SK-N-SH treated with all-trans-retinoic acid at 6 μM for 48 hours (cell line): ENCODE measurements at regions not wholly inside any gene's neighbourhood (a gene's known extent, or its start where the extent isn't known, plus 50 kb on each side); places are given as distances from the start of the nearest gene placed in this dataset.
"Not testable (repeated sequence)": the region's sequence is repeated elsewhere in the genome, so short reads cannot be mapped to it uniquely, and the experiment has no call there.

Experiments used
- ATAC-seq: fragments of 200-7000 bp; cut with Tn5 transposase; 3 replicates; pipeline ENCODE4 v1.9.1; 2020; ENCODE audit warnings: mild to moderate bottlenecking, moderate library complexity
- ARNTL ChIP-seq: fragments of 450-650 bp; formaldehyde crosslinking; IDR thresholded peaks from 2 replicates; pipeline ENCODE4 v1.5.0; 2020; ENCODE audit warnings: low read depth, mild to moderate bottlenecking, moderate library complexity, borderline replicate concordance
- BACH2 ChIP-seq: fragments of 250-450 bp; sonication (Bioruptor Pico); IDR thresholded peaks from 2 replicates; pipeline ENCODE4 v1.9.0; 2021; ENCODE audit warnings: mild to moderate bottlenecking, borderline replicate concordance
- CSDC2 ChIP-seq: fragments of 250-450 bp; sonication (Bioruptor Pico); IDR thresholded peaks from 2 replicates; pipeline ENCODE4 v1.5.0; 2020; ENCODE audit warnings: mild to moderate bottlenecking, moderate library complexity
- ESRRG ChIP-seq: fragments of 250-450 bp; sonication (Bioruptor Pico); IDR thresholded peaks from 2 replicates; pipeline ENCODE4 v1.6.1; 2021; ENCODE audit warnings: mild to moderate bottlenecking
- GLIS3 ChIP-seq: fragments of 250-450 bp; sonication (Bioruptor Pico); IDR thresholded peaks from 2 replicates; pipeline ENCODE4 v1.5.0; 2020; ENCODE audit warnings: mild to moderate bottlenecking, moderate library complexity
- OSR1 ChIP-seq: fragments of 250-450 bp; sonication (Bioruptor Pico); IDR thresholded peaks from 2 replicates; pipeline ENCODE4 v1.8.0; 2022; ENCODE audit warnings: moderate library complexity, mild to moderate bottlenecking, inconsistent platforms
- PATZ1 ChIP-seq: fragments of 250-450 bp; sonication (Bioruptor Pico); IDR thresholded peaks from 2 replicates; pipeline ENCODE4 v1.8.0; 2020; ENCODE audit warnings: mild to moderate bottlenecking, moderate library complexity, borderline replicate concordance
- PPARA ChIP-seq: fragments of 250-450 bp; sonication (Bioruptor Pico); IDR thresholded peaks from 2 replicates; pipeline ENCODE4 v1.5.0; 2020; ENCODE audit warnings: mild to moderate bottlenecking, borderline replicate concordance
- SNAI2 ChIP-seq: fragments of 250-450 bp; sonication (Bioruptor Pico); IDR thresholded peaks from 2 replicates; pipeline ENCODE4 v1.5.0; 2020; ENCODE audit warnings: mild to moderate bottlenecking, moderate library complexity
- TCF4 ChIP-seq: fragments of 250-450 bp; sonication (Bioruptor Pico); IDR thresholded peaks from 2 replicates; pipeline ENCODE4 v1.8.0; 2021; ENCODE audit warnings: mild to moderate bottlenecking, moderate library complexity, borderline replicate concordance
- TOX ChIP-seq: fragments of 250-450 bp; sonication (Bioruptor Pico); IDR thresholded peaks from 2 replicates; pipeline ENCODE4 v1.8.0; 2021; ENCODE audit warnings: mild to moderate bottlenecking, moderate library complexity, borderline replicate concordance
- ZC3H10 ChIP-seq: fragments of 250-450 bp; sonication (Bioruptor Pico); IDR thresholded peaks from 2 replicates; pipeline ENCODE4 v1.5.1; 2021; ENCODE audit warnings: mild to moderate bottlenecking, moderate library complexity
- ZFP3 ChIP-seq: fragments of 250-450 bp; sonication (Bioruptor Pico); IDR thresholded peaks from 2 replicates; pipeline ENCODE4 v1.5.0; 2020; ENCODE audit warnings: mild to moderate bottlenecking, moderate library complexity
- ZFP30 ChIP-seq: fragments of 450-650 bp; formaldehyde crosslinking; IDR thresholded peaks from 2 replicates; pipeline ENCODE4 v1.5.0; 2022; ENCODE audit warnings: mild to moderate bottlenecking, moderate library complexity
- ZNF565 ChIP-seq: fragments of 450-650 bp; formaldehyde crosslinking; conservative IDR thresholded peaks from 2 replicates; pipeline ENCODE4 v1.5.0; 2020; ENCODE audit warnings: low read depth, mild to moderate bottlenecking, moderate library complexity
- ZNF70 ChIP-seq: fragments of 450-650 bp; formaldehyde crosslinking; IDR thresholded peaks from 2 replicates; pipeline ENCODE4 v1.5.0; 2020; ENCODE audit warnings: mild to moderate bottlenecking, moderate library complexity
- ZNF8 ChIP-seq: fragments of 450-650 bp; formaldehyde crosslinking; IDR thresholded peaks from 2 replicates; pipeline ENCODE4 v1.5.0; 2020; ENCODE audit warnings: mild to moderate bottlenecking, moderate library complexity
- TF ChIP-seq, protein P1 (sequence below): fragments of 250-450 bp; sonication (Bioruptor Pico); IDR thresholded peaks from 2 replicates; pipeline ENCODE4 v1.5.1; 2021; ENCODE audit warnings: mild to moderate bottlenecking, moderate library complexity
- TF ChIP-seq, protein P2 (sequence below): fragments of 250-450 bp; sonication (Bioruptor Pico); IDR thresholded peaks from 2 replicates; pipeline ENCODE4 v1.5.1; 2020; ENCODE audit warnings: low read depth, mild to moderate bottlenecking, moderate library complexity
- TF ChIP-seq, protein P3 (sequence below): fragments of 250-450 bp; sonication (Bioruptor Pico); IDR thresholded peaks from 2 replicates; pipeline ENCODE4 v1.5.0; 2020; ENCODE audit warnings: mild to moderate bottlenecking, moderate library complexity
- TF ChIP-seq, protein P4 (sequence below): fragments of 250-450 bp; sonication (Bioruptor Pico); IDR thresholded peaks from 2 replicates; pipeline ENCODE4 v1.8.0; 2021; ENCODE audit warnings: low read depth, mild to moderate bottlenecking, moderate library complexity, borderline replicate concordance

- TF ChIP-seq PATZ1: no peak
- TF ChIP-seq ZFP30: no peak
- no peak for TF ChIP-seq ARNTL (CRISPR knock-in tag)
- TF ChIP-seq TOX (CRISPR knock-in tag): no peak
- no peak for TF ChIP-seq TCF4 (CRISPR knock-in tag)
- TF ChIP-seq SNAI2 (CRISPR knock-in tag): no peak
- TF ChIP-seq, protein P1, sequence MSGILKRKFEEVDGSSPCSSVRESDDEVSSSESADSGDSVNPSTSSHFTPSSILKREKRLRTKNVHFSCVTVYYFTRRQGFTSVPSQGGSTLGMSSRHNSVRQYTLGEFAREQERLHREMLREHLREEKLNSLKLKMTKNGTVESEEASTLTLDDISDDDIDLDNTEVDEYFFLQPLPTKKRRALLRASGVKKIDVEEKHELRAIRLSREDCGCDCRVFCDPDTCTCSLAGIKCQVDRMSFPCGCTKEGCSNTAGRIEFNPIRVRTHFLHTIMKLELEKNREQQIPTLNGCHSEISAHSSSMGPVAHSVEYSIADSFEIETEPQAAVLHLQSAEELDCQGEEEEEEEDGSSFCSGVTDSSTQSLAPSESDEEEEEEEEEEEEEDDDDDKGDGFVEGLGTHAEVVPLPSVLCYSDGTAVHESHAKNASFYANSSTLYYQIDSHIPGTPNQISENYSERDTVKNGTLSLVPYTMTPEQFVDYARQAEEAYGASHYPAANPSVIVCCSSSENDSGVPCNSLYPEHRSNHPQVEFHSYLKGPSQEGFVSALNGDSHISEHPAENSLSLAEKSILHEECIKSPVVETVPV (CRISPR knock-in tag): no peak
- no peak for TF ChIP-seq ESRRG (CRISPR knock-in tag)
- TF ChIP-seq OSR1 (CRISPR knock-in tag): no peak
- ATAC-seq: no peak; the same call in 2 of the 3 replicates
Measured at GRCh38 chr4:156290811-156291210, 337.1 kb upstream of the CTSO start.

DNA sequence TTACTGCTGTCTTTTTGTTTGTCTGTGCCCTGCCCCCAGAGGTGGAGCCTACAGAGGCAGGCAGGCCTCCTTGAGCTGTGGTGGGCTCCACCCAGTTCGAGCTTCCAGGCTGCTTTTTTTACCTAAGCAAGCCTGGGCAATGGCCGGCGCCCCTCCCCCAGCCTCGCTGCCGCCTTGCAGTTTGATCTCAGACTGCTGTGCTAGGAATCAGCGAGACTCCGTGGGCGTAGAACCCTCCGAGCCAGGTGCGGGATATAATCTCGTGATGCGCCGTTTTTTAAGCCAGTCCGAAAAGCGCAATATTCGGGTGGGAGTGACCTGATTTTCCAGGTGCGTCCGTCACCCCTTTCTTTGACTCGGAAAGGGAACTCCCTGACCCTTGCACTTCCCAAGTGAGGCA, 336.4 kb upstream of the CTSO start:
- not testable (repeated sequence) for ATAC-seq

DNA sequence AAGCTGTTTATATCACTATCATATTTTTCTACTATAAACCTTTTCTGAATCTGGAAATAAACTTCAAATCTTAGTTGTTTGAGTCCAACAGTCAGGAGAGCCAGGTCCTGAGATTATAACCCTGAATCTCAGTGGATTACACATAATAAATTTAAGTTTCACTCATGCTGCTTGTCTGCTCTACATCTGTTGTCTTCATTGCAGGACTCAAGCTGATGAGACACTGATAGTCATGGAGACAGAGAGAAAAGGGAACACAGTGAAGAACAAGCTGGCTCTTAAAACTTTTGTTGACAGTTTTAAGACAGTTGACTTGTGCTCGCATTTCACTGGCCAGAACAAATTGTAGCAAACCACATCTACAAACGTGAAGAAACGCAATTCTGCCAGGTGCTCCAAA, 327.0 kb upstream of the CTSO start:
- no peak for ATAC-seq
- no peak for TF ChIP-seq PPARA (CRISPR knock-in tag)
- no peak for TF ChIP-seq ESRRG (CRISPR knock-in tag)
- no peak for TF ChIP-seq ZC3H10 (CRISPR knock-in tag)
- no peak for TF ChIP-seq CSDC2 (CRISPR knock-in tag)
- no peak for TF ChIP-seq ZNF565 (CRISPR knock-in tag)
- TF ChIP-seq, protein P1 (CRISPR knock-in tag): no peak
- no peak for TF ChIP-seq ZFP30
- no peak for TF ChIP-seq PATZ1
- TF ChIP-seq, protein P2, sequence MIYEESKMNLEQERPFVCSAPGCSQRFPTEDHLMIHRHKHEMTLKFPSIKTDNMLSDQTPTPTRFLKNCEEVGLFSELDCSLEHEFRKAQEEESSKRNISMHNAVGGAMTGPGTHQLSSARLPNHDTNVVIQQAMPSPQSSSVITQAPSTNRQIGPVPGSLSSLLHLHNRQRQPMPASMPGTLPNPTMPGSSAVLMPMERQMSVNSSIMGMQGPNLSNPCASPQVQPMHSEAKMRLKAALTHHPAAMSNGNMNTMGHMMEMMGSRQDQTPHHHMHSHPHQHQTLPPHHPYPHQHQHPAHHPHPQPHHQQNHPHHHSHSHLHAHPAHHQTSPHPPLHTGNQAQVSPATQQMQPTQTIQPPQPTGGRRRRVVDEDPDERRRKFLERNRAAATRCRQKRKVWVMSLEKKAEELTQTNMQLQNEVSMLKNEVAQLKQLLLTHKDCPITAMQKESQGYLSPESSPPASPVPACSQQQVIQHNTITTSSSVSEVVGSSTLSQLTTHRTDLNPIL: no peak
- TF ChIP-seq GLIS3 (CRISPR knock-in tag): no peak
- no peak for TF ChIP-seq TCF4 (CRISPR knock-in tag)
- TF ChIP-seq ARNTL (CRISPR knock-in tag): no peak
- TF ChIP-seq, protein P3, sequence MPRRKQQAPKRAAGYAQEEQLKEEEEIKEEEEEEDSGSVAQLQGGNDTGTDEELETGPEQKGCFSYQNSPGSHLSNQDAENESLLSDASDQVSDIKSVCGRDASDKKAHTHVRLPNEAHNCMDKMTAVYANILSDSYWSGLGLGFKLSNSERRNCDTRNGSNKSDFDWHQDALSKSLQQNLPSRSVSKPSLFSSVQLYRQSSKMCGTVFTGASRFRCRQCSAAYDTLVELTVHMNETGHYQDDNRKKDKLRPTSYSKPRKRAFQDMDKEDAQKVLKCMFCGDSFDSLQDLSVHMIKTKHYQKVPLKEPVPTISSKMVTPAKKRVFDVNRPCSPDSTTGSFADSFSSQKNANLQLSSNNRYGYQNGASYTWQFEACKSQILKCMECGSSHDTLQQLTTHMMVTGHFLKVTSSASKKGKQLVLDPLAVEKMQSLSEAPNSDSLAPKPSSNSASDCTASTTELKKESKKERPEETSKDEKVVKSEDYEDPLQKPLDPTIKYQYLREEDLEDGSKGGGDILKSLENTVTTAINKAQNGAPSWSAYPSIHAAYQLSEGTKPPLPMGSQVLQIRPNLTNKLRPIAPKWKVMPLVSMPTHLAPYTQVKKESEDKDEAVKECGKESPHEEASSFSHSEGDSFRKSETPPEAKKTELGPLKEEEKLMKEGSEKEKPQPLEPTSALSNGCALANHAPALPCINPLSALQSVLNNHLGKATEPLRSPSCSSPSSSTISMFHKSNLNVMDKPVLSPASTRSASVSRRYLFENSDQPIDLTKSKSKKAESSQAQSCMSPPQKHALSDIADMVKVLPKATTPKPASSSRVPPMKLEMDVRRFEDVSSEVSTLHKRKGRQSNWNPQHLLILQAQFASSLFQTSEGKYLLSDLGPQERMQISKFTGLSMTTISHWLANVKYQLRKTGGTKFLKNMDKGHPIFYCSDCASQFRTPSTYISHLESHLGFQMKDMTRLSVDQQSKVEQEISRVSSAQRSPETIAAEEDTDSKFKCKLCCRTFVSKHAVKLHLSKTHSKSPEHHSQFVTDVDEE (CRISPR knock-in tag): no peak
- no peak for TF ChIP-seq ZNF70 (CRISPR knock-in tag)
- TF ChIP-seq BACH2 (CRISPR knock-in tag): no peak
- no peak for TF ChIP-seq TOX (CRISPR knock-in tag)
- TF ChIP-seq ZNF8: no peak
- TF ChIP-seq ZFP3: no peak
- no peak for TF ChIP-seq OSR1 (CRISPR knock-in tag)
- TF ChIP-seq, protein P4, sequence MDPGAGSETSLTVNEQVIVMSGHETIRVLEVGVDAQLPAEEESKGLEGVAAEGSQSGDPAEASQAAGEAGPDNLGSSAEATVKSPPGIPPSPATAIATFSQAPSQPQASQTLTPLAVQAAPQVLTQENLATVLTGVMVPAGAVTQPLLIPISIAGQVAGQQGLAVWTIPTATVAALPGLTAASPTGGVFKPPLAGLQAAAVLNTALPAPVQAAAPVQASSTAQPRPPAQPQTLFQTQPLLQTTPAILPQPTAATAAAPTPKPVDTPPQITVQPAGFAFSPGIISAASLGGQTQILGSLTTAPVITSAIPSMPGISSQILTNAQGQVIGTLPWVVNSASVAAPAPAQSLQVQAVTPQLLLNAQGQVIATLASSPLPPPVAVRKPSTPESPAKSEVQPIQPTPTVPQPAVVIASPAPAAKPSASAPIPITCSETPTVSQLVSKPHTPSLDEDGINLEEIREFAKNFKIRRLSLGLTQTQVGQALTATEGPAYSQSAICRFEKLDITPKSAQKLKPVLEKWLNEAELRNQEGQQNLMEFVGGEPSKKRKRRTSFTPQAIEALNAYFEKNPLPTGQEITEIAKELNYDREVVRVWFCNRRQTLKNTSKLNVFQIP (CRISPR knock-in tag): no peak
